Myocyte (in vitro differentiated cells): ENCODE measurements at regions not wholly inside any gene's neighbourhood (a gene's known extent, or its start where the extent isn't known, plus 50 kb on each side); places are given as distances from the start of the nearest gene placed in this dataset.
"Not testable (repeated sequence)": the region's sequence is repeated elsewhere in the genome, so short reads cannot be mapped to it uniquely, and the experiment has no call there.

Experiments
- DNase-seq: peaks from one replicate; pipeline ENCODE4 v3.0.0-alpha.2; 2012; ENCODE audit warnings: low read depth

DNA sequence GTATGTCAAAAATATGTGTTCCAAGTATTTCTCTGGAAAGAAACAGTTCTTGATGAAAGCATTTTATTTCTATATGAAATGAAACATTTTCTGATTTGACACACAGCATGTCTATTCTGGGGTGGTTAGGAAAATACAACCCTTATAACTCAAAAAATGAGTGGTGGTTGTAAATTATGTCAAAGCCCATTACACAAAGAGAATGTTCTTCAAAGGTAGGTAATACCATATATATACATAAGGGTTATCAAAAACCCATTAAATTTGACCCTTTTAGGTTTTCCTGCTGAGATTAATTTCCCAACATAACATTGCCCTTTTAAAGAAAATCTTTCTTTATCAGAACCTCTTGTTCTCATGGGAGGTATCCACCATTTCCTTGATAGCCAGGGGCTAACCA is 420.5 kb upstream of the TECRL start:
- no peak for DNase-seq

DNA sequence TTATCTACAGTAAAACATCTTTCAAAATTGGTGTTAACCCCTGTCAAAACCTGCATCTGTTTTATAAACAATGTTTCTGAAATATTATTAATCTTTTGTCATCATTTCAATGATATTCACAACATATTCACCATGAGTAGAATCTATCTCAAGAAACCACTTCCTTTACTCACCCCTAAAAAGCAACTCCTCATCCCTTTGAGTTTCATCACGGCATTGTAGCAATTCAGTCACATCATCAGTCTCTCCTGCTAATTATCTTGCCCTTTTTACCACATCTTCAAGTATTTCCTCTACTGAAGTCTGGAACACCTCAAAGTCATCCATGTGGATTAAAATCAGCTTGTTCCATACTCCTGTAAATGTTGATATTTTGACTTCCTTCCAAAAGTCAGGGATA is 415.3 kb upstream of the TECRL start:
- DNase-seq, result no peak

DNA sequence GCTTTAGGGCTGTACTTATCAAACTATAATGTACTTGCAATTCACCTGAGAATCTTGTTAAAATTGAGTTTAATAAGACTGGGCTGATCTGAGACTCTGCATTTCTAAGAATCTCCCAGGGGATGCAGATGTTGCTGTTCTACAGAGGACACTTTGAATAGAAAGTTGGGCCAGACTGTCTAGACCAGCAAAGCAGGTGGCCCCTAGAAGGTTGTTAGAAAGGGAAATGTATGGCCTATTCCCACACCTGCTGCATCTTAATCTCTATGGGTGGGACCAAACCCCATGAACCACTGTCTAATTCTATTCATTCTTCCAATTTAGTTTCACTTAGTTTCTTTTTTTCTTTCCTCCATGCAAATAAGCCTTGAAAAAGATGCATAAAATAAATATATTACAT is 413.2 kb upstream of the TECRL start:
- DNase-seq, result no peak

DNA sequence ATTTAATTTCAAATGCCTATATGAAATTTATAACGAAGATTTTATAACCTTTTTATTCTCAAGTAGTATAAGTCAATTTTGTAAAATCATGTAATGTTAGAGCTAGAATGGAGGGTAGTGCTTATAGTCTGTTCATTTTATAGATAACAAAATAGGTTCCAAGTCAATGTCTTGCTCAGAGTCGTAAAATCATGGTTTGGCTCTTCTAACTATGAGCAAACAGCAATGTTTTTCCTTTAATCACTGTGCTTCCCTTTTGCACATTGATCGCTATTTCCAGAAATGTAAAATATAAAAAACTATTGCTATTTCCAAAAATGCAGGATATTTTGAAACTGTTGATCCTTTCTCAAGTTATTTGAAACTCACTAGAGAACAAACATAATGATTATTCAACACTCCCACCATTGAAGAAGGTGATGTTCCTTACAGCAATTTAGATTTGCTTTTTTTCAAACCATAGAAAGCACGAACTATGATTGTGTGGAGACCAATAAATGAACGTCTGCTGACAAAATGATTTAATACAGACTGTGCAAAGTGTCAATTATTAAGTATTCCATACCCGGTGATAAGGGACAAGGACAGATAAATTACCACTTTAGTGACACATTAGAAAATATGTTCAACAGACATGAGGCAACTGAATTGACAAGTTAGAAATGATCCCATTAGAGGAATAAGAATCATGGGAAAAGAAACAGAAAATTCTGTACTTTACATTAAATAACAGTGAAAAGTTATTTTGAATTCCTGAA is 412.1 kb upstream of the TECRL start:
- DNase-seq, result no peak

DNA sequence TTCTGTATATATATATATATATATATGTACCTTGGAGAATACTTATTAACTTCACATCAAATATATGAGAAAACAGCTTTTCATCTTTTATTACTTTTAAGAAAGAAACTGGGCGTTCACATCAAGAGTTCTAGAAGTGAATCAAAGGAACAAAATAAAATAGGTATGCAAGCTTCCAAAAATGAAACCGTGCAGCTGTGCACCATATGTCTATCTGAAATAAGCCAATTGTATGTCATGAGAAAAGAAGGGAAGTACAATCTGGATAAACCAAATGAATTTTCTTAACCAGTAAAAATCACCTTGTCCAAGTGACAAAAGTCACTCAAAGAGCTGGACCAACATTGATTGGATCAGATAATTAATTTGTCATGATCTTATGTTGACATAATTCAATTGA is 405.4 kb upstream of the TECRL start:
- no peak for DNase-seq

DNA sequence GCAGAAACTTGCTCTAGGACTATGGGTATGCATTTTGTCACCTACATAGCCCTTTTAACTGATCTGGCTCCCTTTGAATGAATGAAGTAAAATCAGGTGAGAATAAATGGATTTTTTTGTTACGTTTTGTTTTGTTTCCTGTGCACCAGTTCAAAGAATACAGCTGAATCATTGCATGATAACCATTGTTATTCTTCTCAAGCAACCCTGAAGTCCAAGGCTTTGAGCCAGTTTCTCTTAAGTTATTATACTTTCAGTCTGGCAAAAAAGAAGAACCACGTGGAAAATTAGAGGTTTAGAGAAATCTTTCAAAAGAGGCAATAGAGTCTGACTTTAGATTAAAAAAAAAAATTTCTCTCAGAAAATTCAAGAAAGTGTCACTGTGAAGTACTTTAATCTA is 398.6 kb upstream of the TECRL start:
- no peak for DNase-seq

DNA sequence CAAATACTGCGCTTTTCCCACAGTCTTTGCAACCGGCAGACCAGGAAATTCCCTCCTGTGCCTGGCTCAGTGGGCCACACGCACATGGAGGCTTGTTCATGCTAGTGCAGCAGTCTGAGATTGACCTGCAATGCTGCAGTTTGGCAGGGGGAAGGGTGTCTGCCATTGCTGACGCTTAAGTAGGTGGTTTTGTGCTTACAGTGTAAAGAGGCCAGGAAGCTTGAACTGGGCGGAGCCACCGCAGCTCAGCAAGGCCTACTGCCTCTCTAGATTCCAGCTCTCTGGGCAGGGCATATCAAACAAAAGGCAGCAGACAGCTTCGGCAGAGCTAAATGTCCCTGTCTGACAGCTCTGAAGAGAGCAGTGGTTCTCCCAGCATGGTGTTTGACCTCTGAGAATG is 390.5 kb upstream of the TECRL start:
- no peak for DNase-seq

DNA sequence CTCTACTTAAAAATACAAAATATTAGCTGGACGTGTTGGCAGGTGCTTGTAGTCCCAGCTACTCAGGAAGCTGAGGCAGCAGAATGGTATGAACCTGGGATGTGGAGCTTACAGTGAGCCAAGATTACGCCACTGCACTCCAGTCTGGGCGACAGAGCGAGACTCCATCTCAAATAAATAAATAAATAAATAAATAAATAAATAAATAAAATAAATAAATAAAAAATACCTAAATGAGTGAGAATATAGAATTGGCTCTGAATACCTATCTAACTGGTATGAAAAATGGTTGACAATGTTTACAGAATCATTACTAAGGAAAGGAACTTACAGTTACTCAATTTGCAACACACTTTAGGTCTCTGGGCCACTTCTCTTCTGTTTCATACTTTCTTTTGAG is 389.6 kb upstream of the TECRL start:
- not testable (repeated sequence) for DNase-seq

DNA sequence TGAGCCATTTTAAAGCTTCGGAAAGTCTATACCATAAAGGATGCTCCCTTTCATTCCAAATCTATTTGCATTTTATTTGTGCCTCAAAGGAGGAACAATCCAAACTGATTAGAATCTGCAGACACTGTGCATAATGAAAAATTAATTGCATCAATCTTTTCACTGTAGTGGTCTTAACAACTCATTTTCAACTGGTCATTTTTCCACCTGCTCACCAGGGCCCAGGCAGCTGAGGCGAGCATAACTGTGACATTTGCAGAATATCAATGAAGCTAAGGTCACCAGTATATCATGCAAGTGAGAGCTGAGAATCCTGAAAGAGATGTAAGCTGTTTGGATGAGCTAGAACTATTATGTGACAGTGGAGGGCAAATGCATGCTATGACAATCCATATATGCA is 387.3 kb upstream of the TECRL start:
- DNase-seq, result no peak

DNA sequence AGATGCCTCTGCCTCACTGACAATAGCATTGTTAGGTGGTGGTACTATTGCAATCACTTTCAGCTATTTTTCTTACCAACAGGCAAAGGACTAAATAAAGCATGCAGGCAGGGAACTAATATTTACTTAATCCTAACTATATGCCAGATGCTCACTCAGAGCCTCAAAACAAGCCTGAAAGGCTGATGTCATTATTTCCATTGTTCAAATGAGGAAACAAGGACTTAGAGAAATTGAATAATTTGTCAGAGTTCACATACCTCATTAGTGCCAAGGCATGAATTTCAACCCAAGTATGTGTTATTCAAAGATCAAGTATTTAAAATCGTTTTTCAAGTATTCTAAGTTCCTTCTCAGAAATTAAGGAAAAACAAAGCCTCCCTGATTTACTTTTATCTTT is 374.9 kb upstream of the TECRL start:
- DNase-seq, result peak; percentile 13

DNA sequence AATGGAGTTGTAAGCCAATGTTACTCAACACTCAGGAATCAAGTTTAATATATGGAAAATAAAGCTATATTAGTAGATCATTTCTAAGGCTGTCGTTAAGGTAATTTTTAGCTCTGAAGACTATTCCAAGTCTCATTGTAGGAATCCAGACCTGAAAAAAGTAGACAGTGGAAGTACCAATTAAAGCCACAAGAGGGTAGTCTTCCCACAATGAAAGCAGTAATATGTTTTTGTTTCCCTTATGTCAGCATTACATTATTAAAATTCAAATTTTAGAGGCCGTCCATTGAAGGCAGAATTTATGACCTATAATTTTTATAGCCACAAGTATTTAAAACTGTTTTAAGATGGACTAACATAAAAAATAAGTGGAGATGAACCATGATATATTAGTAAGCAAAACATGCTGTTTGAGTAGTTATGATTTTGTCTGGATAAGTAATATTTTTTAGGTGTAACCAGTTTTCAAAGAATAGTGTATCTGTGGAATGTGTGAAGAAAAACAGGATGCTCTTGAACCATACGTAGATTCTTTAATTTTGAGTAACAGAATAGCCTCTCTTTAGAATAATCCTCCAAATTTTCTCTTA is 372.6 kb upstream of the TECRL start:
- DNase-seq, result peak; percentile 58

DNA sequence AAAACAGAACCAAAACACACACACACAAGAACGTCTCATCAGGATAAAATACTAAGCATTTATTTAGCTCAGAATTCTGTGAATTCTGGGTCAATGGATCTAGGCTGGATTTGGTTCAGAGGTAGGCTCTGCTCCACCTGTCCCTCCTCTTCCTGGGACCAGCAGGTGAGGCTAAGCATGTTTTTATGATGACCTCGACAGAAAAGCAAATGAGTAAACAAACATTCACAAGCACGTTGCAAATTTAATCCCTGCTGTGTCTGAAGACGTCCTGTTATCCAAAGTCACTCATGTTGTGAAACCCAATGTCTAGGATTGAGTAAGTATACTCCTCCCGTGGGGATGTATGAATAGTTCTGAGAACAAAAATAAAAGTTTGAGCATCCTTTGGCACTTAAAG is 371.4 kb upstream of the TECRL start:
- DNase-seq, result no peak

DNA sequence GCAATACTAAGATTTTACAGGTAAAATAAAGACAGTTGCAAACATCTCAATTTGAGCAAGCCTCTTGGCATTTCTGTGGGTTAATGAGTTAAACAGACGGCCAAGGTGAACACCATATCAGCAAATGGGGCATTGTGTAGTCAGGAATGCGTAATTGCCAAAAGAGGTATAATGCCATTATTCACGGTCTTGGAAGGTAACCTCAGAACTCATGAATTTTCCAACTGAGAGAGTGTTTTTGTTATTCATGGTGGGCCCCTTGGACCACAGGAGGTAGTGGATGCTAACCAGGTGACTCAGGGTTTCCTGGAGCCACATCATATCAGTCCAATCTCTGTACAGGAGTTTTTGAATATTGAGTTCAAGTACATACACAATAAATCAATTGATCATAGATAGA is 368.0 kb upstream of the TECRL start:
- DNase-seq, result no peak

DNA sequence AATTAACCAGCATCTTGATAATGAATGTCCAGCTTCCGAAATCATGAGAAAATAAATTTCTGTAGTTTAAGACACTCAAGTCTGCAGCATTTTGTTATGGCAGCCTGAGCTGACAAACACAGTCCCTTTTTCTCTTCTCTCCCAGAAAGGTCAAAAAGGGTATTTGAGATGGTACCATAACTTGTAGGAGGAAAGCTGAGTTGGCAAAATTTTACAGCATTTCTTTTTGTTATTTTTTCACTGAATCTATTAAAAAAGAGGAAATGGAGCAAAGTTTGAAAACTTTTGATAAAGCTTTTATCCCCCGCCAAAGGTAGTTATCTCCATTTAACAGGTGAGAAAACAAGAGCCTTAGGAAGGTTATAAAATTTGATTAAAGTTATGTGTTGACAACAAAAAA is 367.6 kb upstream of the TECRL start:
- DNase-seq, result no peak

DNA sequence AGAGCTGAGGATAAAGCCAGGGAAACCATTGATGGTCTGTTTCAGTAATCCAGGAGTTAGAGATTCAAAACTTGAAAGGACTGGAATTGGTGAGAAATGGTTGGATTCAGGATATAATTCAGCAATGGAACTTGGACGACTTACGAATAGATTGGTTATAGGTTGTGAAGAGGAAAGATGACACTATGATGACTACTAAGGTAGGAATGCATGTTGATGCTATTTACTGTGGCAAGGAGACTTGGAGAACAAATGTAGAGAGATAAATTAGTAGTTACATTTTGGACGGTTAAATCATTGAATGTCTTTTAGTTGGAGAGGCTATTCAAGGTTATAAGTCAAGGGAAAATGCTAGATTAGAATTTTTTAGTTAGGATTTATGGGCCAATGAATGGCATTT is 365.4 kb upstream of the TECRL start:
- DNase-seq, result no peak

DNA sequence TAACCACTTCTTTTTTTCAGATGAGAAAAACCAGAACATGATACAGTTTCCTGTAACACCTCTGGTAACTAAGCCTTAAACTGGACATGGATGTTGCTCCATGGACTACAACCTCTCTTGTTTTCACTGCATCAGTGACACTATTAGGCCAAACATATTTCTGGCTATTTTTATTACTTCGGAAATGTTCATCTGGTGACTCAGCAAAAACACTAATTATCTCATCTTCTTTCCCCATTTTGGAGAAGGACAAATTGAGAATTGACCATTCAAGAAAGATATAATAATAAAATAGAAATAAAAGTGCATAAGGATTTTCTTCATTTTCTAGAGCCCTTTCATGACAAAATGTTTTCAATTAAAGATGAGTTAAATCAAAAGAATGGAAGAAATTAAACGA is 361.9 kb upstream of the TECRL start:
- DNase-seq, result no peak

DNA sequence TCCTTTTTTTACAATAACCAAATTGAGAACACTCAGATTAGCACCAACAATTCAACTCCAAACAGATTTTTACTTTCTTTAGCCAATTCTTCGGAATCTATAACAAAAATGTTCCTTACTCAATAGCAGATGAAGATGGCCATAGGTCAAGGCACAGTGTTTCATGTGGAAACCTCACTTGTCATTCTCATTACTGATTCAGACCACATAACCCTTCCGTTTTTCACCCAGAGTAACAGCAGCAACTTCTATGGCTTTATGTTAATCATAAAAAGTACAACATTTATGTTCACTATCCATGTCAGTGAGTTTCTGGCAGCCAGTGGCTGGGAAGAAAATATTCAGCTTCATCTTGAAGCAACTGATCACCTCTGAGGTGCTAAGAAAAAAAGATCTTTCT is 358.3 kb upstream of the TECRL start:
- DNase-seq, result no peak

DNA sequence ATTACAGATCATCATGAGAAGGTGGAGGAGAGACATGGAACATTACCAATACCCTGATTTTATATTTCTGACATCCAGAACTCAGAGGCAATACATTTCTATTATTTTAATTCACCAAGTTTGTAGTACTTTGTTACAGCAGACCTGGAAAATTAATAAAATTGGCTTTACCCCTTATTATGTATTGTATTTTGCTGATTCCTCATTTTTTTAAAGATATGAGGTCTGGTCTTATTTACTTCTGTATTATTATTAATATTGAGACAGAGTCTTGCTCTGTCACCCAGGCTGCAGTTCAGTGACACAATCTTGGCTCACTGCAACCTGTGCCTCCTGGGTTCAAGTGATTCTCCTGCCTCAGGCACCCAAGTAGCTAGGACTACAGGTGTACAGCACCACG is 357.3 kb upstream of the TECRL start:
- DNase-seq, result no peak

DNA sequence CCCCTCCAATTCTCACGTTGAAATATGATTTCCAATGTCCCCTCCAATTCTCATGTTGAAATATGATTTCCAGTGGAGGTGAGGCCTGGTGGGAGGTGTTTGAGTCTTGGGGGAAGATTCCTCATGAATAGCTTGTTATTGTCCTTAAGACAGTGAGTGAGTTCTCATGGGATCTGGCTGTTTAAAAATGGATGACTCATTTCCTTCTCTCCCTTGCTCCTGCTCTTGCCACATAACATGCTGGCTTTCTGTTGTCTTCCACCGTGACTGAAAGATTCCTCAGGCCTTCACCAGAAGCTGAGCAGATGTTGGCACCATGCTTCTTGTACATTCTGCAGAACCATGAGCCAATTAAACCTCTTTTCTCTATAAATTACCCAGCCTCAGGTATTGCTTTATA is 346.8 kb upstream of the TECRL start:
- no peak for DNase-seq

DNA sequence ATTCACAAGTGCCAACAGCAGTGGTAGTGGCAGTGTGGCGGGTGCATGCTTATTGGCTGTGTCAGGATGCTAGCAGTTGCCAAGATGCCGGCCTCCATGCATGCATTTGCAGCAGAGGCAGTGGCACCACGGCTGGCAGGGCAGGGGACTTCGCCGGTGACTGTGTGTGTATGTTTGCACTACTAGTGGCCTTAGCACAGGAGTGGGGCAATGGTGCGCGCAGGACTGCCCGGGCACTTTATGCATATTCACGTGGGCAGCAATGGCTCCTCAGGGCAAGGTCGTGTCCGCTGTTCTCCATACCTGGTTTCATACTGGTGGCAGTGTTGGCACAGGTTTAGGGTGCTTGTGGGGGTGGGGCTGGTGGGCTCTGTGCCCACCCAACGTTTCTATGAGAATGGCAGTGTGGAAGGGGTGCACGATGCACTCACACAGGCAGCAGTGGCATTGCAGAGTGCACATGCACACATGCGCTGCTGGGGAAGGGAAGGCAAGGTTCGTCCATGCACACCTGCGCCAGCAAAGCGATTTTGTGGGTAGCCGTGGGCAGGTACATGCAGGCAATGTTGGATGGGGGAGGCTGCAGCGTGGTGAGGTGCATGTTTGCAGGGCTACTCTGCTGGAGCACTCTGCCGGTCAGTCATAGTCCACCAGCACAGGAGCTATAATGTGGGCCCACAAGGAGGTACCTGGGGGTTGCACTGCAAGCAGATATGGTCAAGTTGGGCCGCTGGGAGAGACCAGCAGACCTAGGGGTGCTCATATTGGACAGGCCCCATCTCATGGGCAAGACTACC is 338.9 kb upstream of the TECRL start:
- no peak for DNase-seq

DNA sequence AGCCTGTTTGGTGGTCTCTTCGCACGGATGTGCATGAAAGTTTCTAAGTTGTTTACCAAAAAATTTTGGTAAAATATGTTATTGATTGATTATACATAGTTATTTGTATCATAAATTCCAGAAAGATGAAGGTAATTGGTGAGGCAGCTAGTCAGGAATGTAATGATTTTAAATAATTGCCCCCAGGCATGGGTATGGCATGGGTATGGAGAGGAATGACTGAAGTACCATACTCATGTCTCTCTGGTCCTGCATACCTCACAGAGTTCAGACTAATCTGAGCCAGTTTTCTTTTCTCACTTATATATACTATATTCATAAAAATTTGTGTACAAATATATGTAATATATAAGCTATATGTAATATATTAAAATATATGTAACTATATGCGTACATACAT is 329.0 kb upstream of the TECRL start:
- DNase-seq, result no peak

DNA sequence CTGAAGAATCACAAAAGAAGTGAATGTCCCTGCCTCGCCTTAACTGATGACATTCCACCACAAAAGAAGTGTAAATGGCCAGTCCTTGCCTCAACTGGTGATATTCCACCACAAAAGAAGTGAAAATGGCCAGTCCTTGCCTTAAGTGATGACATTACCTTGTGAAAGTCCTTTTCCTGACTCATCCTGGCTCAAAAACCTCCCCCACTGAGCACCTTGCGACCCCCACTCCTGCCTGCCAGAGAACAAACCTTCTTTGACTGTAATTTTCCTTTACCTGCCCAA is 328.5 kb upstream of the TECRL start:
- DNase-seq, result not testable (repeated sequence)
